ENCODE measurements at regions not wholly inside any gene's neighbourhood (a gene's known extent, or its start where the extent isn't known, plus 50 kb on each side); places are given as distances from the start of the nearest gene placed in this dataset.

DNA sequence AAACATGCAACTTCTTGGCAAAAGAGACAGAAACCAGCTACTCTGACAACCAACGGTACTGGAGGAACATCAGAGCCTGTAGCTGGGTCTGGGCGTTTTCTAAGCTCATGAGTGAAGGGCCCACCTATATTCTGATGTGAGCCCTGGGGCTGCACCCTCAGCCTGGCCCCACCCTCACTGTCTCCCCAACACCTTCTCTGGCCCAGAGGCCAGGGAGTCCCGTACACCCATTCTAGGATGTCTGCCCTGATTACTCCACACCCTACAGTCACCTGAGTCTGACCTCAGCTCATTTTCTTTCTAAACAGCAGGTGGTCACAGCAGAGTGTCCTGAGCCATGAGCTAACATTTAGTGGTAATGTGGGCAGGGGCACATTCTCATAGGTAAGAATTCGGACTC, 439.2 kb downstream of the MATN1 start:
- Histone ChIP-seq H3K36me3 (ENCODE audit: control insufficient read depth in 1 of 2, insufficient read depth in 2 of 2, low read length in 2 of 2) (no peaks in the 10 kb centered on the region), H3K9ac (ENCODE audit: low read depth in 1 of 2, low read length in 2 of 2) (no peak overlapping the region), H3K27me3 (ENCODE audit: control insufficient read depth in 1 of 2, insufficient read depth in 2 of 2, low read length in 2 of 2) (no peaks in the 10 kb centered on the region), H3K4me1 (ENCODE audit: control insufficient read depth in 1 of 2, insufficient read depth in 2 of 2, low read length in 2 of 2) (no peaks in the 10 kb centered on the region), H3K27ac (ENCODE audit: low read depth, low read length) (no peak overlapping the region), H3K4me3 (ENCODE audit: low read depth in 1 of 2, low read length in 2 of 2) (no peak overlapping the region), H3K9me3 (ENCODE audit: control insufficient read depth in 1 of 2, low read length in 2 of 2) (no peaks in the 10 kb centered on the region)

DNA sequence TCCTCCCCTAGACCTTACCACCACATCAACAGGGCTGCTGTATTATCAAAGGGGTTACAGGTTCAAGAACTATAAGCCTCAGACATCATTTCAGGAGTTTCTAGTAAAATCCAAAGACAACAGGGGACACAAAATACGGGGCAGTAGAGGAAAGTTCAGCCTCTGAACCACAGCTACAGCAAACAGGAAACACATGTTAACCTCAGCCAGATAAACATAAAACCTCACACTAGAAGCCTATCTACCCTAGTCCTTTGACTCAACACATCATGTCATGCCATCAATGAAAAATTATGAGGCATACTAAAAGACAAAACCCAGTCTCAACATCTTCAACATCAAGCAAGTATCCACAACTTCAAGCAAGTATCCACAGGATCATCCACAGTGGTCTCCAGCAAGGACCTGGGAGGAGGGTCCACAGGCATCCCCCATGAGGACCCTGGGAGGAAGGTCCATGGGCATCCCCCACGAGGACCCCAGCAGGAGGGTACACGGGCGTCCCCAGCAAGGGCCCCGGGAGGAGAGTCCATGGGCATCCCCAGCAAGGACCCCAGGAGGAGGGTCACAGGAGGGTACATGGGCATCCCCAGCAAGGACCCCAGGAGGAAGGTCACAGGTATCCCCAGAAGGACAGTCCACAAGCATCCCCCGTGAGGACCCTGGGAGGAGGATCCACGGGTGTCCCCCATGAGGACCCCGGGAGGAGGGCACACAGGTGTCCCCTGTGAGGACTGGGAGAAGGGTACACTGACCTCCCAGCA, 440.0 kb downstream of the MATN1 start:
- Histone ChIP-seq H3K36me3 (ENCODE audit: control insufficient read depth in 1 of 2, insufficient read depth in 2 of 2, low read length in 2 of 2) (no peaks in the 10 kb centered on the region), H3K27me3 (ENCODE audit: control insufficient read depth in 1 of 2, insufficient read depth in 2 of 2, low read length in 2 of 2) (no peaks in the 10 kb centered on the region), H3K4me1 (ENCODE audit: control insufficient read depth in 1 of 2, insufficient read depth in 2 of 2, low read length in 2 of 2) (no peaks in the 10 kb centered on the region)

DNA sequence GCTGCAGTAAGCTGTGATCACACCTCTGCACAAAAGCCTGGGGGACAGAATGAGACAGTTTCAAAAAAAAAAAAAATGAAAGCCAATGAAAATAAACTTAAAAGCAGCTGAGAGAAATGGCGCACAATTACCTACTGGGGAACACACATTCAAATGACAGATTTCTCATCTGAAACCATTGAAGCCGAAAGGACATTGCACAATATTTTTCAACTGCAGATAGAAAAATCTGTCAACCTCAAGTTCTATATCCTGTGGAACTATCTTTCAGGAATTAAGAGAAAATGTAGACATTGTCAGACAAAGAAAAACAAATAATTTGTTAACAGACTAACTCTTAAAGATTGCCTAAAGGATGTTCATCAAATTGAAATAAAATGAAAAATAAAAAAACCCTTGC, 442.8 kb downstream of the MATN1 start:
- Histone ChIP-seq H3K9ac (ENCODE audit: low read depth in 1 of 2, low read length in 2 of 2) (no peak overlapping the region), H3K4me3 (ENCODE audit: low read depth in 1 of 2, low read length in 2 of 2) (no peak overlapping the region), H3K27me3 (ENCODE audit: control insufficient read depth in 1 of 2, insufficient read depth in 2 of 2, low read length in 2 of 2) (peaks cover 0 to 7% of the 10 kb centered on the region in 2 donors), H3K27ac (ENCODE audit: low read depth, low read length) (no peak overlapping the region), H3K9me3 (ENCODE audit: control insufficient read depth in 1 of 2, low read length in 2 of 2) (no peaks in the 10 kb centered on the region), H3K36me3 (ENCODE audit: control insufficient read depth in 1 of 2, insufficient read depth in 2 of 2, low read length in 2 of 2) (no peaks in the 10 kb centered on the region), H3K4me1 (ENCODE audit: control insufficient read depth in 1 of 2, insufficient read depth in 2 of 2, low read length in 2 of 2) (no peaks in the 10 kb centered on the region)

More for the DNA sequence above, 440.0 kb downstream of the MATN1 start:
- Histone ChIP-seq H3K9me3 (ENCODE audit: control insufficient read depth in 1 of 2, low read length in 2 of 2) (no peaks in the 10 kb centered on the region), H3K9ac (ENCODE audit: low read depth in 1 of 2, low read length in 2 of 2) (no peak overlapping the region), H3K27ac (ENCODE audit: low read depth, low read length) (no peak overlapping the region), H3K4me3 (ENCODE audit: low read depth in 1 of 2, low read length in 2 of 2) (no peak overlapping the region)

DNA sequence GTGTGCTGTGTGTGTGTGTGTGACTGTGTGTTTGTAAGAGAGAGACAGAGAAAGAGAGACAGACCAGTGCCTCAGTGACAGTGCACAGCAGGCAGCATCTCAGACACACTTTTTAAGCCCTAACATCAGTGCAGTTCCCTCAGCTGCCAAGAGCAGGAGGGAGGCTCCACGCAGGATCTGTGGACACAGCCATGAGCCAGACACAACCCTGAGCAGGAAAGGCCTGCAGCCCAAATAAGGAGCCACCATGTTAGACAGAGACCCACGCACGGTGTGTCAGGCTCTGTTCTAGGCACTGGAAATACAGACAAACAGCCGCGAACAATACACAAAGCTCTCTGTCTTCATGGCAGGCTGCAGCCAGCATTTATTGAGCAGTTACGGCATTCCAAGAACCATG, 445.5 kb downstream of the MATN1 start:
- Histone ChIP-seq H3K4me3 (ENCODE audit: low read depth in 1 of 2, low read length in 2 of 2) (no peak overlapping the region), H3K9ac (ENCODE audit: low read depth in 1 of 2, low read length in 2 of 2) (no peak overlapping the region), H3K4me1 (ENCODE audit: control insufficient read depth in 1 of 2, insufficient read depth in 2 of 2, low read length in 2 of 2) (no peaks in the 10 kb centered on the region), H3K36me3 (ENCODE audit: control insufficient read depth in 1 of 2, insufficient read depth in 2 of 2, low read length in 2 of 2) (no peaks in the 10 kb centered on the region), H3K27me3 (ENCODE audit: control insufficient read depth in 1 of 2, insufficient read depth in 2 of 2, low read length in 2 of 2) (peaks cover 0 to 7% of the 10 kb centered on the region in 2 donors), H3K9me3 (ENCODE audit: control insufficient read depth in 1 of 2, low read length in 2 of 2) (no peaks in the 10 kb centered on the region), H3K27ac (ENCODE audit: low read depth, low read length) (no peak overlapping the region)

DNA sequence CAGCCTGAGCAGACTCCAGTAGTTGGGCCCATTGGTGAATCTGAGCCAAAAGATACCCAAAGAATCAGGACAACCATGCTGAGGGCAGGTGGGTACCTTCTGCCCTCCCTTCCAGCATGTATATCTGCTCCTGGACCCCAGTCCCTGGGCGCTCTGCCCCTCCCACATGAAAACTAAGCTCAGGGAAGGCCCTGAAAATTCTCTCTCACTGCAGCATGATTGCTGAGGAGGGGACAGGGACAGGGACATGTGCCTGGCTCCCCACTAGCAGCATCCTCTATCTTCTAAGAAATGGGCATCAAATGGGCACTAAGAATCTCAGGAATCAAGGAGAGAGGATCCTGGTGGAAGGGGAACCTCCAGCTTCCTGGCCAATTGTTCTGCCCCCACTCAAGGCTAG, 446.0 kb downstream of the MATN1 start:
- H3K27me3 ChIP-seq (ENCODE audit: control insufficient read depth in 1 of 2, insufficient read depth in 2 of 2, low read length in 2 of 2) = peaks cover 0 to 7% of the 10 kb centered on the region in 2 donors
- no peaks in the 10 kb centered on the region for H3K9me3 ChIP-seq (ENCODE audit: control insufficient read depth in 1 of 2, low read length in 2 of 2)
- H3K9ac ChIP-seq (ENCODE audit: low read depth in 1 of 2, low read length in 2 of 2) = no peak overlapping the region

DNA sequence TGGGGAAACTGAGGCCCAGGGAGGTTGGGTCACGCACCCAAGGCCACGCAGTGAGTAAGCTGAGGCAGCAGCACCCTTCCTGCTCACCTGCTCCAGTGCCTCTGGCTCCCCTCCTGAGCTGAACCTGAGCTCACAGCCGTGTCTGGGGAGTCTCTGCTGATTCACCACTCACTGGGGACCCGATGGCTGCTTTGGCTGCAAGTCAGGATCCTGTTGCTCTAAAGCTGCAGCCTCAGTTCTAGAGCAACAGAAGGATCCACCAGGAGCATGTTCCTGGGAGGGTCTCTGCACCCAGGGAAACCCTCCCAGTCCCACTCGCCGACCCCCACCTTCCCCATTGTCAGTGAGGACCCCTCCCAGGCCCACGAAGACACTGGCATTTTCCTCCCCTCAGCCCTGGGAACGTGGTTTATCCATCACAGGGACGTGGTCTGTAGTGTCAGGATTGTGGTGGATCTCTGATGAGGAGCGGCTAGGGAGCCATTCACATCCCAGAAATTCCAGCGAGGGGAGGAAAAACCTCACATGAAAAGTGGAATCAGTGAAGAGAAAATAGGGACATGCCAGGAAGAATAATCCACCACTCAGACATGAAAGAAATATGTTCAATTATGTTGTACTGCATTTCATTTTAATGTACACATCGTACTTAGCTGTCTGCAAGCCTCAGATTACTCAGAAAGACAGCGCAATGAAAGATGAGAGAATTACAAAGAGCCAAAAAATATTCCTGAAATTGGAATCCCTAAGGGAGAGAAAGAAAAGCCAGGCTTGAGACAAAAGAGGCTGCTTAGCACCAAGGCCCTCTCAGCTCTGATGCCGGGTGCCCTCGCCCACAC, 447.2 kb downstream of the MATN1 start:
- H3K27ac ChIP-seq (ENCODE audit: low read depth, low read length) = no peak overlapping the region
- H3K36me3 ChIP-seq (ENCODE audit: control insufficient read depth in 1 of 2, insufficient read depth in 2 of 2, low read length in 2 of 2) = no peaks in the 10 kb centered on the region
- no peak overlapping the region for H3K9ac ChIP-seq (ENCODE audit: low read depth in 1 of 2, low read length in 2 of 2)
- H3K27me3 ChIP-seq (ENCODE audit: control insufficient read depth in 1 of 2, insufficient read depth in 2 of 2, low read length in 2 of 2) = peaks cover 0 to 7% of the 10 kb centered on the region in 2 donors
- H3K4me3 ChIP-seq (ENCODE audit: low read depth in 1 of 2, low read length in 2 of 2) = no peak overlapping the region
- H3K9me3 ChIP-seq (ENCODE audit: control insufficient read depth in 1 of 2, low read length in 2 of 2) = no peaks in the 10 kb centered on the region
- H3K4me1 ChIP-seq (ENCODE audit: control insufficient read depth in 1 of 2, insufficient read depth in 2 of 2, low read length in 2 of 2) = no peaks in the 10 kb centered on the region

More for the DNA sequence above, 446.0 kb downstream of the MATN1 start:
- H3K36me3 ChIP-seq (ENCODE audit: control insufficient read depth in 1 of 2, insufficient read depth in 2 of 2, low read length in 2 of 2) = no peaks in the 10 kb centered on the region
- no peak overlapping the region for H3K4me3 ChIP-seq (ENCODE audit: low read depth in 1 of 2, low read length in 2 of 2)
- H3K4me1 ChIP-seq (ENCODE audit: control insufficient read depth in 1 of 2, insufficient read depth in 2 of 2, low read length in 2 of 2) = no peaks in the 10 kb centered on the region
- no peak overlapping the region for H3K27ac ChIP-seq (ENCODE audit: low read depth, low read length)

DNA sequence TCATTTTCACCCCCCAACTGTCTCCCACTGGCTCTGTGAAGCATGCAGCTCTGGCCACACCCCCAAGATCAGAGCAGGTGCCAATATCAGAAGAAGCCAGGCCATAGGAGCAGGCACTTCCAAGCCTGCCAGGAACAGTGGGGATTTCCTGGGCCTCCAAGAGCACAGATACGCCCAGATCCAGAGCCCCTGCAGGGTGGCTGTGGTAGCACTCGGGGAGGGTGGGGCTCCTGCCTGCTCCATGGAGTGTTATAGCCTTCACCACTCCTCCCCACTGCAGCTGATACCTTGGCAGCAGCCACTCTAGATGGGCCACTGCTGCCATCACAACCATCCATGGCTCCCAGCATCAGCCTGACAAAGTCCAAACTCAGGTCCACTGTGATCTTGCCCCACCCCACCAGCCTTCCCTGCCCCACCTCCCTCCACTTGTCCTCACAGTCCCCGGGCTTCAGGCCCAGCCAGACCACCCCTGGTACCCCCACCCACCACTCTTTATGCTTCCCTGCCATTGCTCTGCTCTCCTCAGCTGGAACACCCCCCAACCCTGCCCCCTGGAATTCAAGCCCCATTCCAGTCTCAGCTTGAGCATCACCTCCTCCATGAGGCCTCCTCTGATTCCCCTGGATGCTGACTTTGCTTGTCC, 448.3 kb downstream of the MATN1 start:
- no peaks in the 10 kb centered on the region for H3K9me3 ChIP-seq (ENCODE audit: control insufficient read depth in 1 of 2, low read length in 2 of 2)
- peaks cover 0 to 7% of the 10 kb centered on the region in 2 donors for H3K27me3 ChIP-seq (ENCODE audit: control insufficient read depth in 1 of 2, insufficient read depth in 2 of 2, low read length in 2 of 2)
- no peaks in the 10 kb centered on the region for H3K36me3 ChIP-seq (ENCODE audit: control insufficient read depth in 1 of 2, insufficient read depth in 2 of 2, low read length in 2 of 2)
- H3K27ac ChIP-seq (ENCODE audit: low read depth, low read length) = no peak overlapping the region
- H3K9ac ChIP-seq (ENCODE audit: low read depth in 1 of 2, low read length in 2 of 2) = no peak overlapping the region
- H3K4me3 ChIP-seq (ENCODE audit: low read depth in 1 of 2, low read length in 2 of 2) = no peak overlapping the region
- H3K4me1 ChIP-seq (ENCODE audit: control insufficient read depth in 1 of 2, insufficient read depth in 2 of 2, low read length in 2 of 2) = no peaks in the 10 kb centered on the region

DNA sequence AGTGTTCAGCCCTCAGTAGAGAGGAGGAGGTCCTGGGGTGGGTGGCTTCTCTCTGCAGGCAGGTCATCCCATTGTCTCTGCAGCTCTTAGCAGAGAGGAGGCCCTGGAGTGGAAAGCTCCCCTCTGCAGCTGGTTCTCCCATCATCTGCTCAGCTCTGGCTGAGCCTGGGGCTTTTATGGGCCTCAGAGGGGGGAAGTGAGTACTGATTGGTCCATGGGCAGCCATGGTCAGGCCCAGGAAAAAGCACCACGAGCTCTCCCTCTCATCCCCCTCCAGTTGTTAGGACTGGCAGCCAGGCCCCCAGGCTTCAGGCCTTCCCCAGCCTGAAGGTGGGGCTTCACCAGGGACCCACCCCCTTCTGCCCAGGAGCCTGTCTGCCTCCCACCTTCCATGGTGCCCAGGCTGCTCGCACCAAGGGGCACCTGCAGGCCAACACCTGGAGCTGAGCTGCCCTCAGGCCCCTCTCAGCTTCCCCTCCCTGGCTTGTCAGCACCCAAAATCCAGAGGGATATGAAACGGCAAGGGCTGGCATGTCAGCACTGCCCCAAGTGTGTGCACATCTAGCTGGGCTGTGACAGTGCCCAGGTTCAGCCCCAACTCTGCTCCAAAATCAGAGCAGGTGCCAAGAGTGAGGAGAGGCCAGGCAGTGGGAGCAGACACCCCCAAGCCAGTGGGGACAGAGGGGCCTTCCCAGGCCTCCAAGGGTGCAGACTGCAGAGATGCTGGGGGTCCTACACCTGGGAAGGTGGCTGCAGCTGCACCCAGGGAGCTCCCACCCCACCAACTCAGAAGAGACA, 449.0 kb downstream of the MATN1 start:
- H3K4me3 ChIP-seq (ENCODE audit: low read depth in 1 of 2, low read length in 2 of 2) = no peak overlapping the region
- no peak overlapping the region for H3K9ac ChIP-seq (ENCODE audit: low read depth in 1 of 2, low read length in 2 of 2)
- H3K36me3 ChIP-seq (ENCODE audit: control insufficient read depth in 1 of 2, insufficient read depth in 2 of 2, low read length in 2 of 2) = no peaks in the 10 kb centered on the region
- H3K27me3 ChIP-seq (ENCODE audit: control insufficient read depth in 1 of 2, insufficient read depth in 2 of 2, low read length in 2 of 2) = peaks cover 0 to 7% of the 10 kb centered on the region in 2 donors
- no peak overlapping the region for H3K27ac ChIP-seq (ENCODE audit: low read depth, low read length)
- no peaks in the 10 kb centered on the region for H3K4me1 ChIP-seq (ENCODE audit: control insufficient read depth in 1 of 2, insufficient read depth in 2 of 2, low read length in 2 of 2)
- no peaks in the 10 kb centered on the region for H3K9me3 ChIP-seq (ENCODE audit: control insufficient read depth in 1 of 2, low read length in 2 of 2)

DNA sequence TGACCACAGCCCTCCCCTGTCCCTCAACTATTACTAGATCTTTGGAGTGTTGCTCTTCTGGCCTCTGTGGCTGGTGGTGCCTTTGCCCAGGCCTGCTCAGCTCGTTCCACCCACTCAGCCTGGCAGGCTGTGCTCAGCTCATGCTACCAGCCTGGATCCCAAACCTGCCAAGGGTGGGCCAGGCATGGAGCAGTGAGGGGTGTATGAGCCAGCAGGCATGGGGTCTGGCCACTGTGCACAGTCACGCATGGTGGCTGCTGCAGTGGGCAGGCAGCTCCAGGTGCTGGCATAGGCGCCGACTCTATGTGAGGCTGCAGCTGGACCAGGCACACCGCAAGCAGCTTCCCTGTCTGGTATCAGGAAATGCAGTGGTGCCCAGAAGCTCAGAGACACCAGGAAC, 449.9 kb downstream of the MATN1 start:
- Histone ChIP-seq H3K4me1 (ENCODE audit: control insufficient read depth in 1 of 2, insufficient read depth in 2 of 2, low read length in 2 of 2) (no peaks in the 10 kb centered on the region), H3K9ac (ENCODE audit: low read depth in 1 of 2, low read length in 2 of 2) (no peak overlapping the region), H3K9me3 (ENCODE audit: control insufficient read depth in 1 of 2, low read length in 2 of 2) (no peaks in the 10 kb centered on the region), H3K36me3 (ENCODE audit: control insufficient read depth in 1 of 2, insufficient read depth in 2 of 2, low read length in 2 of 2) (no peaks in the 10 kb centered on the region), H3K27me3 (ENCODE audit: control insufficient read depth in 1 of 2, insufficient read depth in 2 of 2, low read length in 2 of 2) (peaks cover 0 to 7% of the 10 kb centered on the region in 2 donors), H3K4me3 (ENCODE audit: low read depth in 1 of 2, low read length in 2 of 2) (no peak overlapping the region), H3K27ac (ENCODE audit: low read depth, low read length) (no peak overlapping the region)

All from duodenal mucosa (tissue), 2 donors.